ENCODE measurements at regions not wholly inside any gene's neighbourhood (a gene's known extent, or its start where the extent isn't known, plus 50 kb on each side); places are given as distances from the start of the nearest gene placed in this dataset.

DNA sequence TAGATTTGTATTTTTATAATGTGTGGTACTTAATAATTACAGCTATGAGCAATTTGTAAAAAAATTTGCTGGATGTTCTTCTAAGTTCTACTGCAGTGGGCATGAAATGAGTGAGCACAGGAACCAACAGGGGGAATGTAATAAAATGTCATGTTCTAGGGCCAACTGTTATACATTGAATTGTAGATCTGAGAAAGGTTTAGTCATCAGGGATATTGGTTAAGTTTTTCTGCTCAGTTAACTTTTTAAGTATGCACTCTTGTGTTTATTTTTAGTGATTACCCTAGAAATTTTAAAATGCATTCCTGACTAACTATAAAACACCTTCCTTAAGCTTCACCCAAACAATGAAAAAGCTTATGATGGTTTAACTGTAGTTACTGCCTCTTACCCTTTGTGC is 101.8 kb downstream of the CAND1 start:
- no peak for DNase-seq

DNA sequence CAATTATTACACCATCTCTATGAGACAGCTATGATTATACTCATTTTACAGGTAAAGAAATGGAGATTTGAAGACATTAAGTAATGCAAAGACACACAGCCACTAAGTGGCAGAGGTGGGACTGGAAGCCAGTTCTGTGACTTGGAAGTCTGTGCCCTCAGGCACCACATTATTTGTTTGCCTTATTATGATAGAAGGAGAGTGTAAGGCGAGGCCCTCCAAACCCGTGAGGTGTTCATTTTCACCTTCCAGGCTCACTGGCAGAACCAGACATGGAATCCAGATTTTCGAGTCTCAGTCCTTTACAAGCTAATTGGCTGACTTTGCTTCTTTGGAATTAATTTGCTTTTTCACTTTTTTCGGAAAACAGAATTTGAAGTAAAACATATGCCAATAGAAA is 107.9 kb downstream of the CAND1 start:
- DNase-seq, result no peak

DNA sequence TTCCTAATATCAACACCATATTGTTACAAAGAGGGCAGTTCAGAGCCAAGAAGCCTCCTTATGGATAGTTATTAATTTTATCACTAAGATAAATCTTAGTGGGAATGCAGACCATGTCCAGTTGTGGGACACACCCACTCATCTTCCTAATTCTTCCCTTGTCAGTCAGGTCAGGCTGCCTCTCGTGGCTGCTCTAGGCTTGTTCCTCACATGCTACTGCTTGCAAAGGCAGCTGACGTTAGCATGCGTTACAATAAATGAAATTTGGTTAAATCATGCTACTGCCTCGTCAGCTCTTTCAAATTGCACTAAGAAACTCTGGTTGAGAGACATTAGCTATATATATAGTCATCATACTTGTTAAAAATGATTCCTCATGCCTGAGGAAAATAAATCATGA is 108.4 kb downstream of the CAND1 start:
- no peak for DNase-seq

DNA sequence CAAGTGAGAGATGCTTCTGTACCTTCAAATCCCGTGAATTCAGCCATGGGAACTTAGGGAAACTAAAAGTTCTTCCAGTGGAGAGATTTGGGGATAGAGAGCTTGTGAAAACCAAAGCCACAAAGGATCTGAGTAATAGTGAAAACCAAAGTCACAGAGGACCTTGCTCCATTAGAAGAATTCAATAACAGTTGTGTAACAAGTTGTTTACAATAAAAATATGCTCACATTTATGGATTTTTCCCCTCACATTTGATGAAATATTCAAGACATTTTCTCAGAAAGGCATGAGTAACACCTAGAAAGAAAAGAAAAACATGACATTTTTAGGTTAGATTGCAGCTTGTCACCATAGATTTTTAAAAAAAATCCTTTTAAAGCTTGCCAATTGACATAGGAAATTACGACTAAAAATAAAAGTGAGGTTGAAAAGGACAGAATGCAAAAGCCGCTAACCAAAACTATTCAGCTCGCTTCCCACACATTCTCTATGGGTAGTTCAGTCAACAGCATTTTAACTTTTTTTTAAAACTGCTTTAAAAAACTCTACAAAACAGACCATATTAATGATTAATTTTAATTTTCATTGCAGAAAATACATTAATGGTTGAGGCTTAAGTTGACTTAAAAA is 113.2 kb downstream of the CAND1 start:
- DNase-seq, result no peak

DNA sequence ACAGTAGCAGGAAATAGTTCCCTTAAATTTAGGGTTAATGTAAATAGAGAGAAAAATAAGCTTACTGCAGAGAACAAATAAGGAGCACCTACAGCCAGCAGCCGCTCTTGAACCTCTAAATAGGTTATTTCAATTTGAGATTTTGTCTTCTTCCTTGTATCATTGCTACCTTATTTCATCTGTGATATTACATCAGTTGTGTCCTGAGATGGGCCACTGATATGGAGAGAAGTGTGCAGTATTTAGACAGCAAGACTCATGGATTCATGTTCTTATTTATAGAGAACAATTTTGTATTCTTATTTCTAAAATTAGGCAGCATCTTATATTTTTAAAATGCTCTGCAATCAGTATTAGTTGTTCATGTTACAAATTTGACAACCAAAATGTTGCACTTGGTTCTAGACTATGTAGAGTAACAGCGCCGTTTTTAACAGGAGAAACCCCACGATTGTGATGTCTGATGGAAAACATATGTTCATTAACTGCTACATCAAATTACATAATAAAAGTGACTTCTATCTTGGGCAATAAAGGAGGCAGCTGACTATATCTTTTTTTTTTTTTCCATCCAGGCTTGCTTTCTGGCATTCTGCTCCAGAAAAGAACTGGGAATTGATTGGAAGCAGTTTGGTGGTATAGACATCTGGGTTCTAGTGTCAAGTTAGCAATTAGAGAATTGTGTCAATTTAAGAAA is 117.9 kb downstream of the CAND1 start:
- DNase-seq, result peak; percentile 85

DNA sequence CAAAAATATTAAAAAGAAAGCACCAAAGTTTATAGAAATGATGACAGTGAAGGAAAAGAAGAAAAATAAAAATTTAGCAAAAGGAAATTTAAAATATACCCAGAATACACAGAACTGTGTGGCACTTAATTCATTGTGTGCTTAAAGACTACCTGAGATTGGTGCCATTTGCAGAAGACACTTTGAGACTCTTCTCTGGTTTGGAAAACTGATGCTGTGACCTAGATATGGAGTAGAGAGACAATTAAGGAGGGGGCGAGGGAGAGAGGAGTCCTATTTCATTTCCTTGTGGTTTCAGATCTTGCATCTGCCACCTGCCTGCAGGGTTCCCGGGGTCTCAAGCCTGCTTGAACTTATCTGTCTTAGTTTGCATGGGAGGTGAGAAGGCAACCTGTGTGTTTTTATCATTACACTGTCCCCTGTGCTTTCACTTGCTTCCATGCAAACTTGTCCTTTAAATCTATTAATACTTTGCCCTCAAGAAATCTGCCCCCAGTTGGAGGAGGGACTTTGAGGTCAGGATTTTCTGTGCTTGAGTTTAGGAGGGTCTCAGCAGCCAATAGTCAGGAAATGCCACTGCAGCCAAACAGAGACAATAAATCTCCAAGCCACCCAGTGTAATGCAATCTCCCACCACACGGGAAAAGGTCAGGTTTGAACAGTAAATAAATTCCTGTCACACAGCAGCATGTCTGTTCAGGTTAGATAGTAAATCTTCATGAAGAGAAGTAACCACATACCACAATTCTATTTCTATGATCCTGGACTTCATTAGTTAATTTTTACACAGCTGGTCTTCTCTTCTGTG is 119.4 kb downstream of the CAND1 start:
- DNase-seq, result peak; percentile 93

DNA sequence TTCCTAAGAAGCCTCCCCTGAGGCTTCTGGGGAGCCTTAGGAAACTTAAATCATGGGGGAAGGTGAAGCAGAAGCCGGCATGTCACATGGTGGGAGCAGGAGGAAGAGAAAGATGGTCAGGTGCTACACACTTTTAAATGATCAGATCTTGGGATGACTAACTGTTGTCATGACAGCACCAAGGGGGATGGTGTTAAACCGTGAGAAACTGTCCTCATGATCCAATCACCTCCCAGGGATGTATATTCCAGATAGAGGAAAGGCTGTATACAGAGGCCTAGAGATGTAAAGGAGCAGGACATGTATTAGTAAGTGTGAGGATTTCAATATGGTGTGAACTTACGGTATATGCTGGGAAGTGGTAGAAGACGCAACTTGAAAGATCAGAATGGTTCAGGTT is 121.1 kb downstream of the CAND1 start:
- no peak for DNase-seq

DNA sequence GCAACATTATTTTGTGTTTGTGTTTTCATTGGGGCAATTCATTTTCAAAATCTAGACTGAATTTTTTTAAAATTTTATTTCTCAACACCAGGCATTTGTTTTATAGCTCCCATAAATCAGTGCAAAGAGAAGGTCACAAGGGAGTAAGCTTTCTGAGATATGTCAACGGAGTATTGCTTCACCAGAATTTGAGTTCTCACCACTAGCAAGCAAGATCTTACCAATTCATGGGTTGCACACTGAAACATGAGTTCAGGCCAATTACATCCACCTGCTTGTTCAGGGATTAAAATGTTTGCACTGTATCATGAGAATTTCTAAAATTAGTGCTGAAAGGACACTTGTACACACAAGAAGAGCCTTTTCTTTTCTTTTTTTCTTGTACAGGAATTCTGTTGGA is 121.9 kb downstream of the CAND1 start:
- DNase-seq, result no peak

DNA sequence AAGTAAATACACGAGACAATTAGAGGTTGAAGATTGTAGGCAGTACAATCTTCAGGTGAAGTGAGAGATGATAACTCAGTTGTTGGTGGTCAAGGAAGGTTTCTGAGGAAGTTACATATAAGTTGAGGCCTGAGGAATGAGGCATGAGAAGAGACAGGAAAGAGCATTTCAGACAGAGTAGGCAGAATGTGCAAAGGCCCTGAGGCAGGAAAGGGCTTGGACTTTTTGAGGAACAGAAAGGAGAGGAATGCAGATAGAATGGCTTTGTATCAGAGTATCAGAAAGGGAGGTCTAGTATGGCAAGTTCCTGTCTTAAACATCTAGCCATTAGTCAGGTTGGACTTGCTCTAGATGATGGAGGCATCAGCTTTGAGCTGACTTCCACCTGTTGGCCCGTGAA is 122.5 kb downstream of the CAND1 start:
- DNase-seq, result no peak

DNA sequence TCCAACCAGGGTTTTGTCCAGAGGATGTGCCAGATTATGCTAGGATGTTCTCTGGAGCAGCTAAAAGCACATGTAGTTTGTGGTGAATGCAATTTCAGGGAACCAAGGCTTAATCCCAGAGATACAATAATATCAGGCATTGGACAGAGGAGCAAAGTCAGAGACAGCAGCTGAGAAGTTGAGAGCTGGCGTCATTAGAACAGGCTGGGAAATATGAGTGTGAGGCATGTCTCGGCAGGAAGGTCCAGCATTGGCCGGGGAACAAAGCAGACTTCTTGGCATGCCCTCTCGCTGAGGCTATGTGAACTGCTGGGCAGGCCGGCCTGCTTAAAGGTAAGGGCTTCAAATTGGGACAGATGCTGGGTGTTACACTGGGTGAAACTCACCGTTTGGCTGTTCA is 125.4 kb downstream of the CAND1 start:
- DNase-seq, result no peak

DNA sequence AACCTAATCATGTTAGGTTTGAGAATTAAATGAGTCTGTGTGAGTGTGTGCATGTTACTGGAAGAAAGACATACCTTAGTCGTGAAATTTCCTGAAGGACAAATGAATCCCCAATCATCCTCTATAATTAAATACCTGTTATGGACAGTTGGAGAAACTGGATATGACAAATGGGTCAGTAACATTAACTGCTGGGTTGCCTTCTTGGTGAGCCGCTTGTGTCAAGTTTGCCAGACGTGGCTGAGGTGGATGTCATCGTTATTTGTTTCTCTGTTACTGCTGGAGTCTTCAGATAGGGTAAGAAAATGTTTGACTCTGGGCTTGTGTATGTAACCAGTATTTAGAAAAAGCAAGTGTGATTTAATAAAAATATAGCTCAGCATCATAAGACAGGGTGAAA is 131.6 kb downstream of the CAND1 start:
- no peak for DNase-seq

DNA sequence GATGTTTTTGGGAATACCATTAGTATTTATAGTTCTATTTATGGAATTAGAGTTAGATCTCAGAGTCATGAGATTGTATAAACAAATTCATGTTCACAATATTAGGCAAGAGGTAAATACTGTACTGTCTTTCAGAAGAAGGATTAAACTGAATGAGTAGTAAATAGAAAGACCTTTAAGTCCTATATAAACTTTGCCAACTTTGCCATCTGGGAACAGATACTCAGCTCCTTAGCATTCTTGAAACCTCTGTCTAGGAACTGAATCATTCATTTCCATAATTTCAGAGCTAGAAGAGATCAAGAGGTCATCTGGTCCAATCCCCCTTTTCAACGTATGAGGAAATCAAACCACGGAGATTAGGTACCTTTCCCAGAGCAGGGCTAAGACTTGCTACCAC is 141.1 kb downstream of the CAND1 start:
- no peak for DNase-seq

DNA sequence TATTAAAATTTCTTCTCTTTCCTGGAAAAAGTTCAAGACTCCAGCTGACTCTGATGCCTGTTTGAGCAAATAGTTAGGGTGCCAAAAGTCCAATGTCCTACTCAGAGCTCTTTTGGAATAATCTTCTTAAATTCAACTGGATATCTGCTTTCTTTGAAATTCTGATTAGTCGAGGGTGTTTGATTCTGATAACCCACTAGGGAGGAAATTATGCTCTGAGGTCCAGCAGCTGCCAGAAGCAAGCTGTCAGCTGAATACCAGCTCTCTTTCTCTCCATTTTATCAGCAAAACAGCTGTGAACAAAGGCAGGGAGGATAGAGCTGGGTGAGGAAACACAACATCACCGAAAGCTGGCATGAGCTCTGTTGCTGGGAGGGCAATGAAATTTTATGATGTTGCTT is 141.5 kb downstream of the CAND1 start:
- DNase-seq, result peak; percentile 72

DNA sequence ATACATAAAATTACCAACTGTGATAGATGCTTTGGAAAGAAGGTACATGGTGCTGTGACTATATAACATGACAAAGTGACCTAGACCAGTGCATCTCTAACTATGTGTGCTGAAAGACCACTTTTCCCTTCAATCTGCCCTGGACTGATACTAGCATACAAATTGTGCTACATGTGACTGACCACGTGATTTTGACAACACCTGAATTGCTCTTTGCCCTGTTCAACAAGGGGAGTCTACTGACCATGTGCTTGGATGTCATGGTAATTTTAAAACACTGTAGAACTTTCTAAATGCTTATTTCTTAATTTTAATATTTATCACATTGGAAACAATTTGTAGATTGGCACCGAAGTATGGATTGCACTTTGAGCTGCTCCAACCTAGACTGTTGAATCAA is 142.4 kb downstream of the CAND1 start:
- no peak for DNase-seq

DNA sequence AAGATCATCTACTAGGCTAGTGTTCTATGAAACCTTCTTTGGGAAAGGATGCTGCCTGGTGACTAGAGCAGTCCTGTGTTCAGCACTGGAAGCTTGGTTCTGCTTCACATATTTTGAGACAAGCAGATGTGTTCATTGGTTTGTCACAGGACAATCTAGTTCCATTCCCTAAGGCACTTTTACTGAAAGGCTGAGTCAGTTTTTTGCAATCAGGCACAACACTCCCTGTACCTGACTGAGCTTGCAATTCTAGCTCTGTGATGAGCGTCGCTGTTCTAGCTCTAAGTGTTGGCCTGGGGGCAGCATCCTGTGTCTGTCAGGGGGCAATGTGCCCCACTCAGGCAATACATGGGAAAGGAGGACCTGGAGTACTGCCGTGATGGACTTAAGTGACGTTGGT is 144.4 kb downstream of the CAND1 start:
- peak; percentile 74 for DNase-seq

DNA sequence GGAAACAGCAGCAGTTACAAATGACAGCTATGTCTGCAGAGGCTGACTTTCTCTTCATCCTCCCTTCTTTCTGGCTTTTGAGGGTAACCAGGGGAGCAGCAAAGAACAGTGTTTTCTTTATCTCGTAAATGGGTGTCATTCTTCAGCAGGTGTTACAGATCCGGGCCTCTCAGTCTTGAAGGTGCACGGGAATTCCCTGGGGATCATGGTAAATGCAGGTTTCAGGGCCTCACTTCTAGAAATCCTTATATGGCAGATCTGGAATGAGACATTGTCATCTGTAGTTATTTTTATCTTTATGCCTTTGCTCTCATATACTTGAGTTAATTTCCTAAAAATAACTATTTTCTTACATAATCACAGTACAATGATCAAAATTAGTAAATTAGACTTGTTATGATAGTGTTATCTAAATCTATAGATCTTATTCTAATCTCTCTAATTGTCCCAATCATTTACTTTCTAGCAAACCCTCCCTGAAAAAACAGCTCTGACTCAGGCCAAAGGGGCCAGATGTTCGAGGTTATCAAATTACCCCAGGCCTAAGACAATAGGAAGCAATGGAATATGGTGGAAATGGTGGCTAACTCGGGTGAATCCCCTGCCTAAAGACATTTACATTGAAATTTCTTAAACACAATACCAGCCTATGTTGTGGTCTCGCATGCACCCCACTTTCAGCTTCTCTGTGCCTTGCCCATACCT is 145.0 kb downstream of the CAND1 start:
- peak; percentile 91 for DNase-seq

DNA sequence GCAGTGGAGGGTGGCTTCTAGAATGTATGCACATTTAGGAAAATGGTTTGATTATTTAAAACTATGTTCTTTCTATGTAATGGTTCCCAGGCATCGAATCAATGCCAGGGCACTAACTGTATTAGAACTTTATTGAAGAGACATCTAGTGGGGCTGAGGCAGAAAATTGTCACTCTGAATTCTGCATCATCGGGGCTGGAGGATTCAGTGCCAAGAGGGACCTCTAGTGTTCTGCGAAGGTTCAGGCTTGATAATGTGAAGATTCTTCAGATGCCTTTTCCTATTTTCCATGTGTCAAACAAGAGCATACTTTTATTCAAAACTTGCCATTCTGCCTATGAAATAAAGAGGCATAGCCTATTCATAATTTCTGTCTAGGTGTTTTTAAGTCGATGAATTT is 146.3 kb downstream of the CAND1 start:
- peak; percentile 79 for DNase-seq

DNA sequence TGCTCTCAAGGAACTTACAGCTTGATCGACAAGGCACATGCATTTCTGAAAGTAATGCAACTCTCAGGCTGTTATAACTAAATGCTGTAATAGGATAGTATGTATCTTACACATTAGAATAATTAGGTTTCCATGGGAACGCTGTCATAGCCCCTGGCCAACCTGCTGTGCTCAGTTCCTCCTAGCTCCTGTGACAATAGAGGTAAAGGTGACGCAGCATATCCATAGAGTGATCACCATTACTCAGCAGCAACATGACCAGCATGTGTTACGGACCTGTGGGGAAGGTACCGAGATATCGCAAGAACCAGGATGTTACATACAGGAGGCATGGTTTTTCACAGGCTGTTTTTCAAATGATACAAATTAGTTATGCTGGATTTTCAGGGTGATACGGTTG is 150.7 kb downstream of the CAND1 start:
- DNase-seq, result peak; percentile 64

DNA sequence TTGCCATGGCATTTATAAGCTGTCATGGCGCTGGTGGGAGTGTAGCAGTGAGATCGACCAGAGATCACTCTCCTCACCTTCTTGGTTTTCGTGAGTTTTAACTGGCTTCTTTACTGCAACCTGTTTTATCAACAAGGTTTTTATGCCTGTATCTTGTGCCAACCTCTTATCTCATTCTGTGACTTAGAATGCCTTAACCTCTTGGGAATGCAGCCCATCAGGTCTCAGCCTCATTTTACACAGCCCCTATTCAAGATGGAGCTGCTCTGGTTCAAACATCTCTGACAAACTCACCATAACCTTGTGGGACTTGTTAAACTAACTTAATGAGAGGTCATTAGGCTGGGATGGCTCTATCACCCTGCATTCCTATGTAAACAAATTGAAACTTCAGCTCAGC is 151.3 kb downstream of the CAND1 start:
- no peak for DNase-seq

DNA sequence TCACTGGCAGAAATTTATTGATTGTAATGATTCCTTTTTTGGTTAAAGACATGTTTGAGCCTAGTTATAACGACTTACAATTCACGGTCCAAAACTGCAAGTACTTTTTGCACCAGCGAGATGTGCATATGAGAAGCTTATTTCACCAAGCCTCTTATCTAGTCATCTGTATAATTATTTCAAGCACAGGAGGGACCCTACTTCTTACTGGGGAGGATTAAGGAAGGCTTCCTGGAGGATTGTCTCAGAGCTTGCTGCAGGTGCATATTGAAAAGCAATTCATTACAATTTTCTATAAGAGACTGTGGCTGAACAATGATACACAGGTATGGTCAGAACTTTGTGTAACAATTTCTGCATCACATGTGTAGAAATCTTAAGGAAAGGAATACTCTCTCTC is 152.9 kb downstream of the CAND1 start:
- DNase-seq, result no peak

DNA sequence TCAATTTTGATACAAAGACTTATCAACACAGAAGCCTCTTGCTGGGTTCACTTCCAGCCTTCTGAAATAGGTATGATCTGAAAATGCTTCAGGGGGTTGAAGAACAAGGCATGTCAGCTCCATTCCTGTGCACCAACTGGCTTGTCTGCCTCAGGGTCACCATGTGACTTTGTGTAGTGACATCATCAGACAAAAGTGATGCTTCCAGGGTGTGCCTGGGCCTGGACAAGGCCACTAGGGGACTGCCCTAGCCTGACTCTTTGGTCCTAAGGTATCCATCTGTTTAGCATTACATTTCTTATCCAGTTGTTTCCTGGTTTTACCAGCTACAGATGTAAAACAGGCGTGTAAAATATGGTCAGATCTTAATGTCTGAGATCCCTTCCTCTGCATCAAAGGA is 155.6 kb downstream of the CAND1 start:
- DNase-seq, result no peak

DNA sequence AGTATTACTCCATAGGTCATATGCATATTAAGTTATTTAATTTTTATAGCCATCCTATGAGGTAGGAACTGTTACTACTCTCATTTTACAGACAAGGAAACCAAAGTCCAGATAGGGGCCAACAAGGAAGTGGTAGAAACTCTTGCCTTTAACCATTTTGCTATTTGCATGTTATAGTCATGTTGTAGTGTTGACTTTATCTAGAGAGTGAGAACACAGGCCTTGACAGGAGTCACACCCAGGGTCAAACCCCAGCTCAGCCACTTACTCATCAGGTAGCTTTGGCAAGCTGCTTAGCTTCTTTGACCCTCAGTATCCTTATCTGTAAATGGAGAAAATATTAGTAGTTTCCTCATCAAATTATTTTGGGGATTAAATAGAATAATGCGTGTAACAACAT is 156.2 kb downstream of the CAND1 start:
- DNase-seq, result no peak

DNA sequence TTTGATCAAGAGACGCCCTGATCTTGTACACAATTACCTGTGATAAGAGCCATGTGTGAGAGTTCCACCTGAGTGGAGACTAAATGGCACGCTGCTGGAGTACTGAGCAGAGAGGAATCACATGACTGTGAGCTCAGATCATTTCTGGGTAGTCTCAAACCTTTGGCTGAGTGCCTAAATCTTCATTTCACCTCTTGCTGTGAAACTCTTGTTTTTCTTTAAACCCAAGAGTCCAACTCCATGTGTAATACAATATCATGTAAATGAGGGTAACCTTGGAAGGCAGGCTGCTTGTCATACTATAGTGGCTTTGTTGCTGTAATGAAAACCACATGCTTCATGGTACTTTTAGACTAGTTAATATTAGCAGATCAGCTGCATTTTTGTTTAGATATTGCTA is 156.9 kb downstream of the CAND1 start:
- peak; percentile 100 for DNase-seq

DNA sequence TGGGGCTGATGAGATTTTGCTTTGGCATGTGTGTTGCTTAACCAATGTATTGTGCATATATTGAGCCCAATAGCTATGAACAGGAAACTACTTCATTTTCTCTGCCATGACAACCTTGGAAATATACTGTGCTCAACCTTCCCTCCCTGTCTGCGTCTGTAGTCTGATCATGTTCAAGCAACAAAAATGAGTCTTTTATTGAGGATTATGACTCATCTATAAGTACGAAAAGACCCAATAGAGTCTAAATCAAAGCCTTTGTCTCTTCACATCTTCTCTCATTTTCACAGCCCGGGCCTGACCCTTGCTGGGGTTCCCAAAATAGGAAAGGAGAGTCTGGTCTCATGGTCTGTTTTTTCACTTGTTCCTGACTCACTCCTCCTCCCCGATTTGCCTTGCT is 158.2 kb downstream of the CAND1 start:
- DNase-seq, result no peak
